GM12878 (cell line): ENCODE measurements at regions not wholly inside any gene's neighbourhood (a gene's known extent, or its start where the extent isn't known, plus 50 kb on each side); places are given as distances from the start of the nearest gene placed in this dataset.

Source experiments
- ATF3 ChIP-seq: IDR thresholded peaks from 2 replicates; pipeline ENCODE4 v1.6.1; 2011; ENCODE audit warnings: low read depth, mild to moderate bottlenecking, low read length, moderate library complexity, borderline replicate concordance; ENCODE audit errors: extremely low read depth
- CBFB ChIP-seq: IDR thresholded peaks from 2 replicates; pipeline ENCODE4 v1.6.1; 2016; ENCODE audit warnings: antibody characterized with exemption, low read depth
- CTCF ChIP-seq, 3 experiments: IDR thresholded peaks in 2 of 3; conservative IDR thresholded peaks in 1 of 3; 2 replicates each; pipeline ENCODE4 v1.5.1; 2011; ENCODE audit warnings: low read depth in 3 of 3, low read length in 3 of 3, mild to moderate bottlenecking in 3 of 3, control low read depth in 2 of 3, moderate library complexity in 2 of 3, inconsistent platforms in 1 of 3, mixed read lengths in 1 of 3; ENCODE audit not compliant: control insufficient read depth in 2 of 3, insufficient read depth in 1 of 3; ENCODE audit errors: extremely low read depth in 1 of 3
- DPF2 ChIP-seq: fragments of 450-650 bp; IDR thresholded peaks from 2 replicates; pipeline ENCODE4 v1.6.1; 2017; ENCODE audit warnings: mild to moderate bottlenecking
- EED ChIP-seq: sonication (generic); IDR thresholded peaks from 2 replicates; pipeline ENCODE4 v1.6.1; 2016; ENCODE audit warnings: antibody characterized with exemption, low read depth
- EGR1 ChIP-seq, 2 experiments: IDR thresholded peaks; 1 replicate in 1 of 2; 2 replicates in 1 of 2; pipeline ENCODE4 v1.6.1; 2011 to 2012; ENCODE audit warnings: low read depth in 2 of 2, low read length in 2 of 2, borderline replicate concordance in 1 of 2, mild to moderate bottlenecking in 1 of 2, moderate library complexity in 1 of 2
- NFYB ChIP-seq: IDR thresholded peaks from 2 replicates; pipeline ENCODE4 v1.6.1; 2011; ENCODE audit warnings: low read depth, mild to moderate bottlenecking, low read length, improper control_type of control experiment, moderate library complexity; ENCODE audit not compliant: insufficient read depth
- NKRF ChIP-seq: fragments of 450-650 bp; conservative IDR thresholded peaks from 2 replicates; pipeline ENCODE4 v1.6.1; 2017; ENCODE audit warnings: mild to moderate bottlenecking, moderate library complexity
- PBX3 ChIP-seq: IDR thresholded peaks from 2 replicates; pipeline ENCODE4 v1.6.1; 2011; ENCODE audit warnings: mild to moderate bottlenecking, low read depth, low read length, moderate library complexity; ENCODE audit not compliant: insufficient replicate concordance
- PKNOX1 ChIP-seq: fragments of 450-650 bp; IDR thresholded peaks from 2 replicates; pipeline ENCODE4 v1.6.1; 2016; ENCODE audit warnings: mild to moderate bottlenecking
- PML ChIP-seq: IDR thresholded peaks from 2 replicates; pipeline ENCODE4 v1.6.1; 2012; ENCODE audit warnings: low read length, inconsistent platforms
- POLR2A ChIP-seq: IDR thresholded peaks from 2 replicates; pipeline ENCODE4 v1.6.1; 2011; ENCODE audit warnings: low read depth, mild to moderate bottlenecking, low read length
- SP1 ChIP-seq: IDR thresholded peaks from one replicate; pipeline ENCODE4 v1.6.1; 2011; ENCODE audit warnings: low read depth, low read length
- TARDBP ChIP-seq: IDR thresholded peaks from 2 replicates; pipeline ENCODE4 v1.6.1; 2016; ENCODE audit warnings: borderline replicate concordance

GRCh38 chr1:214898718-214899117 lies 183.8 kb upstream of the KCNK2 start:
- TF ChIP-seq POLR2A (no peak), CTCF (IDR thresholded peaks at IDR 0.05 in 2 of 3, conservative IDR thresholded peaks at IDR 0.05 in 1 of 3; ENCODE audit: control insufficient read depth in 2 of 3, extremely low read depth in 1 of 3, insufficient read depth in 1 of 3, low read depth in 3 of 3, low read length in 3 of 3) (no peak), EED (no peak), PML (no peak), NFYB (no peak), TARDBP (no peak), SP1 (no peak), CBFB (no peak), DPF2 (no peak), EGR1 (IDR thresholded peaks at IDR 0.05; ENCODE audit: borderline replicate concordance in 1 of 2, low read depth in 2 of 2, low read length in 2 of 2) (no peak), PBX3 (no peak), ATF3 (no peak), PKNOX1 (no peak), NKRF (no peak)
